Hindlimb muscle (tissue), 1 donor: ENCODE measurements at regions not wholly inside any gene's neighbourhood (a gene's known extent, or its start where the extent isn't known, plus 50 kb on each side); places are given as distances from the start of the nearest gene placed in this dataset.
"Not testable (repeated sequence)": the region's sequence is repeated elsewhere in the genome, so short reads cannot be mapped to it uniquely, and the experiment has no call there.

Experiments used
- DNase-seq: peaks from one replicate; pipeline ENCODE4 v3.0.0-alpha.2; 2013

DNA sequence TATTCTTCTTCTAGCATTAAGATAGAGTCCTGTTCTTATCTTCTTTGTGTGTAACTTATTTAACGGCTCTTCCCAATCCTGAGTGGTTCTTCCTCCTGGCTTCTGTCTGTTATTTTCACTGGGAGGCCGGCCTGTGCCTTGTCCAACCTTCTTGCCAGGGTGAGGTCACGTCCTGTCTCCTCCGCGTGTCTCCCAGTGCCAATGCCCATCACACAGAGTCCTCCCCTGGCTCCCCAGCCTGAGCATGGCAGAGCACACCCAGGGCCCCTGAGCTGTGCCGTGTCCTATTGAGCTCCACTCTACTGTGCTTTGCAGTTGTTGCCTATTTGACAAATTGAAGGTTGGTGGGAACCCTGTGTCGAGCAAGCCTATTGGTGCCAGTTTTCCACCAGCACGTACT lies 487.3 kb downstream of the BRD1 start:
- DNase-seq: no peak

- not testable (repeated sequence) for DNase-seq
These were observed 491.2 kb downstream of the BRD1 start for GRCh38 chr22:49336483-49336882.

DNA sequence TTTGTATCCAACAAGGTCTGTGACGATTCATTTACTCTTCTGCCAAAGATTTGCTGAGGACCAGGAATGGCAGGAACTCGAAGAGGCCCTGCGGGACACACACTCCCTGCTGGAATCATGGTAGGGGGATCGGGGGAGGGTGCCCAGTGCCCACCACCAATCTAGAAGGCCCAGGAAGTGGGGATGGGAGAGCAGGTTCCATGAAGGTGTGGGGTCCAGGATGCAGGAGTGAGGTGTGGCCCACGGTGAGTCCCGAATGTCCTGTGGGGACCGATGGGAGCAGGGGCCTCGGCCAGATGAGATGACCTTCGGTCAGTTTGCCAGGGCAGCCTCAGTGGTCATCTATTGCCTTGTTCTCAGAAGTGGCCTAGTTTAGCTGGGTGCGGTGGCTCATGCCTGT lies 492.7 kb downstream of the BRD1 start:
- DNase-seq: no peak

GRCh38 chr22:49334449-49334789 lies 493.3 kb downstream of the BRD1 start:
- no peak for DNase-seq

- no peak for DNase-seq
These were observed 494.5 kb downstream of the BRD1 start for GRCh38 chr22:49333206-49333605.

GRCh38 chr22:49332691-49333090 lies 495.0 kb downstream of the BRD1 start:
- DNase-seq: no peak

- no peak for DNase-seq
These were observed 495.8 kb downstream of the BRD1 start for GRCh38 chr22:49331878-49332277.

- DNase-seq: no peak
These were observed 496.4 kb downstream of the BRD1 start for GRCh38 chr22:49331223-49331815.

DNA sequence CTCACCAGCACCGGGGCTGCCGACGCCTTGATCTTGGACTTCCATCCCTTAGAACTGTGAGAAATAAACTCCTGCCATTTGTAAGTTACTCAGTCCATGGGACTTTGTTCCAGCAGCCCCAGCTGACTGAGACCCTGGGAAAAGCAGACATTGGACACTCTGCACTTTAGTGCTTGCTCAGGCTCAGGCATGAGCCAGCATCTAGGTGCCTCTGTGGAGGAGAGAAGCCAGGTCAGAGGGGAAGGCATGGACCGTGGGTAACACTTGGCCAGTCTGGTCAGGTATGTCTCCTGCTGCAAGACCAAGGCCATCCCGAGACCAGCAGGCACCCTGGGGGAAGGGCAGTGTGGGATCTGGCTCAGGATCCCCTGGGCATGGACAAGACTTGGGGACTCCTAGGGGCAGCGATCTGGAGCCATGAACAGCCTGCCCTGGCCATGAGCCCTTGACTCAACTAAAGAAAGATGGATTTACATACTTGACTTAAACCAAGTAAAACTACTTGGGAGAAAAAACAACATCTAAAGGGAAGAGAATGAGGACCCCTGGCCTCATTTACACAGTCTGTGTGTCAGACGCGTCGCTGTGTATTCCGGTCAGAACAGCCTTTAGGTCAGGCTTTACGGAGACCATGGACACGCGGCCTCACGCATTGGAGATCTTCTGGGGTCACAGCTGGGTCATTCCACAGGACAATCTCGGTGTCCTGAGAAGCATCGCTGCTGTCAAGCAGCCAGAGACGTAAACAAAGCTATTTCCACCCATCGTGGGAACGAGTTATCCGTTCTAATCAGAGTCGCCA lies 497.1 kb downstream of the BRD1 start:
- DNase-seq: no peak

DNA sequence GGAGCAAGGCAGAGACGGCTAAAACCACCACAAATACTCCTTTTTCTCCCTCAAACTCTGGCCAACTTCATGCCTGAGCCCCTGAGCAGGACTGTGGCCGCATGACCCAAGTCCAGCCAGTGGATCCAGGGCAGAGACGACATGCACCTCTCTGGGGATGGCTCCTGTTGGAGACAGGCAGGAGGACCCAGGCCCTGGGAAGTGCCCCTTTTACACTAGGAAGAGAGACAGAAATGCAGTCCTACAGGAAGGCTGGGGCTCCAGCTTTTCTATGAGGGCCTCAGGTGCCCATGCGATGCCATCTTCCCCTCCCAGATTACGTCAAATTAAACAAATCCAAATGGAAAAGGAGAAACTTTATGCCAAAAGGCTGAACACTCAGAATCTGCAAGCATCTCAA lies 498.0 kb downstream of the BRD1 start:
- DNase-seq: no peak

GRCh38 chr22:49328630-49329405 lies 498.9 kb downstream of the BRD1 start:
- DNase-seq: no peak

- no peak for DNase-seq
These were observed 499.6 kb downstream of the BRD1 start for GRCh38 chr22:49328118-49328475.

DNA sequence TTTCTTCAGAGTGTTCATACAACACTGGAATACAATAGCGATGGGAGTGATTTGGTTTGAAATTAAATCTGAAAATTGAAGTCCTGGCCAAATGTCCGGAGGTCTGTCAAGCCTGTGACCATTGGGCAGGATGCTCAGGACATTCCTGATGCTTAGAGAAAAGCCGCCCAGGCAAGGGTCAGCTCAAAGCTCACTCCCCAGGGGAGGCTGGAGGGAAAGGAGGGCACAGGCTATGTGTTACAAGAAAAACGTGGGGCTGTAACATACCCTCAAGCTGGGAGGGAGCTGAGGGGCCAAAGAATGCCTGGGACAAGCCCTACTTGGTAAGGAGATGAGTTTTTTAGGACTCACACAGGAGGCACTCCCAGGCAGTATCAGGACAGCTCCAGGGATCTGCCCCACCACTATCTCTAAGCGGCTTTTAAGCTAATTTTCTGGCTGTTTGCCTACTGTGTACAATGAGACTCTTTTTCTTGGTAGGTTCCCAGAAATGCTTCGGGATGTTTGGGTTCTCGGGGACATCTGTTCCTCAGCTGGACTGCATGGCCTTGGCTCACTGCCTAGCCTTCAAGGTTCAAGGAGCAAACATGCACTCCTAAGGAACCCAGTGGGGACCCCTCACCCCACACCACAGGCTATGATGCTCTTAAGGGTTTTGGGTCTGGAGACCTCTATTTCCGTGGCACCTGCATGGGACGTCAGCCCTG lies 500.1 kb downstream of the BRD1 start:
- DNase-seq: no peak

- DNase-seq: no peak
These were observed 501.1 kb downstream of the BRD1 start for GRCh38 chr22:49326558-49326957.

DNA sequence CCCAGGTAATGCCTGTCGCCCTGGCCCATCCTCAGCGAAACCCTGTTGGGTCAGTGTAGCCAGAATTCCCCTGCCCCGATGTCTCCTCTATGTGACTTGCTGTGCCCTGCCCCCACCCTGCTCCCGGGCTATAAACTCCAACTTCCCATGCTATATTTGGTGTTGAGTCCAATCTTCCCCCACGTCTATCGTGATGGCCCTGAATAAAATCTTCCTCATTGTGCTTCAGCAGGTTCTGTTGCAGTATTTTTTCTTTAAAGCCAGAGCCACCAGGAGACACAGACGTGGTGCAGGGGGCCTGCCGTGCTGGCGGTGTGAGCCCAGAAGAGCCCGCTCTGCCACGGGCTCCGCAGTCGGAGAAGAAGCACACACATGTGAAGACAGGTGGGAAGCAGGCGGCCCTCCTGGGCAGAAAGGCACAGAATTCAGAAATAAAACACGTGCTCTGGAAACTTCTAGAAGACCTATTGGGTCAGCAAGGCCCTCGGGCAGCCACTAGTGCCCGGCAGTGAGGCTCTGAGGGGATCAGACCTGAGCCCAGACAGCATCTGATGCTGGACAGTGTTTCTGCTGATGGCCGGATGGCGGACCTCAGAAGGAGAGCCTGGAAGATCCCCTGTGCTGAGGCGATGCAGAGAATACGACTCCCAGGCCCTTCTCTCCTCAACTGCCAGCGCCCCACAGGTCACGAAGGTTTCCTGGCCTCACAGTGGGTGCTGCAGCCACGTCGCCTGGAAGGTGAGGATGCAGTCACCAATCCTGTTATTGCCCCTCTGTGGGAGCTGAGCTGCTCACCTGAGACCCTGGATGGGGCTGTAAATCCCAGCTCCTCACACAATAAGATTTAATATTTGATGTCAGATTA lies 501.9 kb downstream of the BRD1 start:
- DNase-seq: no peak

DNA sequence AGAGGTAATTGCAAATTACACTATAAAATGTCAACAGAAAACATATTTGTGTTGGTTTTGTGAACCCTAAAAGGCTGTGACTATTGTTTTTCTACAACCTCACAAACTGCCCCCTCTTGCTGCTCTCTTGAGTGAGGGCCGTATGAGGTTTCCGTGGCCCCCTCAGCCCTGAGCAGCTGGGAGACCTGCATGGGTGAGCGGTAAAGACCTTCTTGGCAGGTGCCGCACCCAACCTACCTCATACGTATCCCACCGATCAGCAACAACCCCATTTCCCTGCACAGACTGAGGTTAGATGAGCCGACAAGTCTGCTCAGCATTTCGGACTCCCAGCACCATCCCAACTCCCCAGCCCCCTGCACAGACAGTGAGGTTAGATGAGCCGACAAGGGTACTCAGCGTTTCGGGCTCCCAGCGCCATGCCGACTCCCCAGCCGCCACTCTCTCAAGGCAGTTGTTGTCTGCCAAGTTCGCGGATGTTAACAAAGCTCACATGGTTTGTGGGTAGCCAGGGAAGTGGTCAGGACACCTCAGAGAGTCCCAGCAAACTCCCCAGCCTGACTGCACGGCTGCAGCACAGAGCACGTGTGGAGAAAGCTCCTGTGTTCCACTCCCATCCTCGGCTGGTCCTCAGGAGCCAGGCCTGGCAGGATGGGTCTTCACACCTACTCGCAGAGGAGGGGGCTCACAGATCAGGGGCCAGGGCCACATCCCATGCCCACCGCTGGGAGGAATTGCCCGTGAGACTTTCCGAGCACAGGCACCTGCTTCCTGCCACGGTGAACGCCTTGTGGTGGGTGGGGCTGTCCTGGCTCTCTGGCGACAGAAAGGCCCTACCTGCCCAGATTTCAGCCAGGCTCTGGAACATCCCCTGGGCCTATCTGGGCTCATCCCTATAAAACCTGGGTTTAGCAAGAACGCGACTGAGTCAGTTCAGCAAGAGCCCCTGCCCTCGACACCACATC lies 502.9 kb downstream of the BRD1 start:
- no peak for DNase-seq

DNA sequence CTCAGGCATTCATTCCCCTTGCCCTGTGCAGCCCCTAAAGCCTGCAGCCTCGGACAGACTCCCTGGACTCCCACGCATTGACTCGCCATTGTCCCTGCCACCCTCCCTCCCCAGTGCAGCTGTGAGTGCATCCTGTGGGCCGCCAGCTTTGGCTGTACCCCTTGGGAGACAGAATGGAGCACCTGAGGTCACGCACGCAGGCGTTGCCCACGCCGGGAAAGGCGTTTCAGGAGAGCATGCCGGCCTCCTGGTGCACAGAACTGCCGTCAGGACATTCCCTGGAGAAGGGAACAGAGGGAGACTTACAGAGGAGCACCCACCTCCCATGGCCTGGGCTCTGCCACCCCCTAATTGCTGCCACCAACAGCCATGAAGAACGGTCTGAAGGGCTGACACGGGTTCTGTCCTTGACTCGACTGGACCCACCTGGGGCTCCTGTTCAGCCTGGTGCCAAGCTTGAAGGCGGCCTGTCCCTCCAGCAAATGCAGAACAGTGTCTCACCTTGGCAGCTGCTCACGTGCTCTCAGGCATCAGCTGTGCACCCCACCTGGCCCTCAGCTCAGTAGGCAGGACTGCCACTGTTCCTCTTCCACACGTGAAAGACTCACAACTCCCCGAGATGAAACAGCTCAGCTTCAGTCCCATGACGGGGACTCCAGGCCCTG lies 503.8 kb downstream of the BRD1 start:
- DNase-seq: no peak

- DNase-seq: no peak
These were observed 504.6 kb downstream of the BRD1 start for GRCh38 chr22:49322861-49323622.

GRCh38 chr22:49322231-49322630 lies 505.4 kb downstream of the BRD1 start:
- DNase-seq: no peak
